CD4-positive, alpha-beta memory T cell (primary cell): ENCODE measurements at regions not wholly inside any gene's neighbourhood (a gene's known extent, or its start where the extent isn't known, plus 50 kb on each side); places are given as distances from the start of the nearest gene placed in this dataset.

Experiments
- CTCF ChIA-PET: fragments of 350-600 bp; sonication (Branson Sonifier 250); formaldehyde crosslinking; loops from one replicate; lab custom pipeline; 2021; ENCODE audit warnings: inconsistent platforms; ENCODE audit not compliant: partially characterized antibody; lab: Charles Lee
- POLR2A ChIA-PET: fragments of 350-600 bp; sonication (Branson Sonifier 250); formaldehyde crosslinking; loops from one replicate; lab custom pipeline; 2021; ENCODE audit not compliant: partially characterized antibody; lab: Charles Lee
- DNase-seq, 5 donors: peaks; one replicate each; pipeline versions ENCODE4 v3.0.0 to v3.0.0-alpha.2; 2020 to 2022; ENCODE audit warnings: mixed read lengths in 1 of 5
- H3K27ac ChIP-seq: one replicate; pipeline ENCODE4 v1.7.0; 2013; ENCODE audit warnings: low read depth, low read length
- H3K27me3 ChIP-seq: 2 replicates; pipeline ENCODE4 v1.7.0; 2013; ENCODE audit warnings: mild to moderate bottlenecking, low read length, moderate library complexity; ENCODE audit not compliant: insufficient read depth
- H3K36me3 ChIP-seq: 2 replicates; pipeline ENCODE4 v1.7.0; 2013; ENCODE audit warnings: mild to moderate bottlenecking, low read length, moderate library complexity; ENCODE audit not compliant: insufficient read depth
- H3K4me1 ChIP-seq: 2 replicates; pipeline ENCODE4 v1.7.0; 2013; ENCODE audit warnings: mild to moderate bottlenecking, low read length, moderate library complexity; ENCODE audit not compliant: insufficient read depth
- H3K4me3 ChIP-seq, 2 donors: one replicate each; pipeline ENCODE4 v1.7.0; 2013; ENCODE audit warnings: low read length in 2 of 2, mild to moderate bottlenecking in 1 of 2
- H3K9me3 ChIP-seq, 2 donors: one replicate each; pipeline ENCODE4 v1.7.0; 2013; ENCODE audit warnings: low read length in 2 of 2, control low read depth in 1 of 2; ENCODE audit not compliant: control insufficient read depth in 1 of 2
- H3K27ac Mint-ChIP-seq, 7 donors: one replicate each; pipeline ENCODE4 v1.8.0; 2020 to 2021; ENCODE audit warnings: mixed read lengths in 7 of 7, mild to moderate bottlenecking in 6 of 7, inconsistent platforms in 3 of 7, moderate library complexity in 3 of 7
- H3K27me3 Mint-ChIP-seq, 2 donors: one replicate each; pipeline ENCODE4 v1.8.0; 2020 to 2021; ENCODE audit warnings: mixed read lengths in 2 of 2
- H3K36me3 Mint-ChIP-seq, 2 donors: one replicate each; pipeline ENCODE4 v1.8.0; 2020 to 2021; ENCODE audit warnings: mixed read lengths in 2 of 2, inconsistent platforms in 1 of 2, mild to moderate bottlenecking in 1 of 2
- H3K4me1 Mint-ChIP-seq, 4 donors: one replicate each; pipeline ENCODE4 v1.8.0; 2020 to 2021; ENCODE audit warnings: mixed read lengths in 4 of 4, mild to moderate bottlenecking in 1 of 4
- H3K4me3 Mint-ChIP-seq, 8 donors: one replicate each; pipeline ENCODE4 v1.8.0; 2020 to 2021; ENCODE audit warnings: mixed read lengths in 8 of 8, mild to moderate bottlenecking in 7 of 8, moderate library complexity in 6 of 8, inconsistent platforms in 3 of 8
- H3K9me3 Mint-ChIP-seq, 8 donors: one replicate each; pipeline ENCODE4 v1.8.0; 2020 to 2021; ENCODE audit warnings: mixed read lengths in 8 of 8, mild to moderate bottlenecking in 5 of 8, inconsistent platforms in 3 of 8, moderate library complexity in 1 of 8
- intact Hi-C: fragments of 100-400 bp; cut with micrococcal nuclease; formaldehyde crosslinking; loops from one replicate; pipeline ENCODE4 v1.15.1; 2023

DNA sequence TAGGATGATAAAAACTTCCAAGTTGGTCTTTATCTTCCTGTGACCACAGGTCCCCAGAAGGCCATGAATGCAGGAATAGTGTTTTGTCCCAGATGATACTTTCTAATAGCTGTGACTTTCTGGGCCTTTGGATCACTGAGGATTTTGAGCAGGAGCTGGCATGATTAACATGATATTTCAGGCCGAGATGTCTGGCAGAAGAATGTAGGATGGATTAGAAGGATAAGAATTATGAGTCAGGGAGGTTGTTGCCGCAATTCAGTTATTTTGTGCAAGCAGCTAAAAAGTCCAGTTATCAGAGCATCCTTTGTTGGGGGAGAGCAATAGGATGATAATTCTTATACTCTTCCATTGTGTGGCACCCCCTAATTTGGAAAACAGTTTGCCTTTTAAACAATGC, 189.7 kb downstream of the PSAT1 start:
- Mint-ChIP-seq H3K27me3 (peaks cover 3 to 4% of the 10 kb centered on the region in 2 donors), H3K36me3 (no peaks in the 10 kb centered on the region), H3K4me3 (no peak overlapping the region), H3K27ac (no peak overlapping the region), H3K4me1 (no peaks in the 10 kb centered on the region), H3K9me3 (peaks cover 5 to 20% (median 12%) of the 10 kb centered on the region in 8 donors)
- ChIA-PET POLR2A (no interaction called here), CTCF (no interaction called here)
- no peaks in the 10 kb centered on the region for H3K27me3 ChIP-seq
- intact Hi-C loops = no loop called here
- H3K9me3 ChIP-seq = no peaks in the 10 kb centered on the region
- no peak overlapping the region for H3K4me3 ChIP-seq
- no peak for DNase-seq
- H3K27ac ChIP-seq = no peak overlapping the region
- H3K36me3 ChIP-seq = no peaks in the 10 kb centered on the region
- H3K4me1 ChIP-seq = no peaks in the 10 kb centered on the region

DNA sequence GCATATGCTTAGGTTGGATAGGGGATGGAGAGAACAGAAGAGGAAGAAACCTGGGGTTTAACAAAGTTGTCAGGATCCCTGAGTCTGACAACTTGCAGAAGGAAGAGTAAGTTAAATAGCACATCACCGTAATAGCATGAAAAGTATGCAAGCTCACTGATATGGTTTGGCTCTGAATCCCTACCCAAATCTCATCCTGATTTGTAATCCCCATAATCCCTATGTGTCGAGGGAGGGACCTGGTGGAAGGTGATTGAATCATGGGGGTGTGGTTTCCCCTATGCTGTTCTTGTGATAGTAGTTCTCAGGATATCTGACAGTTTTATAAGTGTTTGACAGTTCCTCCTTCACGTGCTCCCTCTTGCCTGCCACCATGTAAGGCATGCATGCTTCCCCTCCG, 193.3 kb downstream of the PSAT1 start:
- no peak overlapping the region for H3K4me3 Mint-ChIP-seq
- H3K36me3 Mint-ChIP-seq = no peaks in the 10 kb centered on the region
- Histone ChIP-seq H3K27ac (no peak overlapping the region), H3K4me3 (no peak overlapping the region), H3K4me1 (no peaks in the 10 kb centered on the region), H3K9me3 (no peaks in the 10 kb centered on the region), H3K36me3 (no peaks in the 10 kb centered on the region), H3K27me3 (no peaks in the 10 kb centered on the region)
- ChIA-PET POLR2A (no interaction called here), CTCF (no interaction called here)
- intact Hi-C loops = no loop called here
- peaks cover 3 to 4% of the 10 kb centered on the region in 2 donors for H3K27me3 Mint-ChIP-seq
- no peaks in the 10 kb centered on the region for H3K4me1 Mint-ChIP-seq
- peaks cover 0 to 3% (median 0%) of the 10 kb centered on the region in 8 donors for H3K9me3 Mint-ChIP-seq
- no peak for DNase-seq
- H3K27ac Mint-ChIP-seq = no peak overlapping the region

DNA sequence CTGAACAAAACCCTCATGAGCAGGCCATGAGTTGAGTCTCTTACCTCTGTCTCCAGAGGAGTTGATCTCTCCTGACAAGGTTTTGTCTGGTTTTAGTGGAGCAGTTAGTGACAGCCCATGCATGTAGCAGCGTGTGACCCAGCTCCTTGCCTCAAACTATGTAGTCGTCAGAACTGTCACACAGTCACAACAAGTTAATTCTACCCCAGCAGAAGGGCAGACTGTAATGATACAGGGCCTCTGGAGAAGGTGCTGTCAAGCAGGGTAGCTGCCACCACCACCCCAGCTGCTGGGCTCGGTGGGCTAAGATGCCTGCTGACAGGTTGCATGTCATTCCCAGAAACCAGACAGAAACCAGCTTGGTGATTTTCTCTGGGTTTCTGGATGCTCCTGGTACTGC, 194.5 kb downstream of the PSAT1 start:
- Mint-ChIP-seq H3K27ac (peak overlapping the region in 1 of 7 donors; percentile 4), H3K4me1 (no peaks in the 10 kb centered on the region), H3K27me3 (peaks cover 2 to 4% of the 10 kb centered on the region in 2 donors), H3K4me3 (no peak overlapping the region), H3K36me3 (no peaks in the 10 kb centered on the region), H3K9me3 (peaks cover 0 to 2% (median 0%) of the 10 kb centered on the region in 8 donors)
- Histone ChIP-seq H3K27ac (no peak overlapping the region), H3K36me3 (no peaks in the 10 kb centered on the region), H3K4me1 (no peaks in the 10 kb centered on the region), H3K27me3 (no peaks in the 10 kb centered on the region), H3K9me3 (no peaks in the 10 kb centered on the region), H3K4me3 (no peak overlapping the region)
- ChIA-PET CTCF (no interaction called here), POLR2A (no interaction called here)
- no peak for DNase-seq
- intact Hi-C loops = no loop called here

DNA sequence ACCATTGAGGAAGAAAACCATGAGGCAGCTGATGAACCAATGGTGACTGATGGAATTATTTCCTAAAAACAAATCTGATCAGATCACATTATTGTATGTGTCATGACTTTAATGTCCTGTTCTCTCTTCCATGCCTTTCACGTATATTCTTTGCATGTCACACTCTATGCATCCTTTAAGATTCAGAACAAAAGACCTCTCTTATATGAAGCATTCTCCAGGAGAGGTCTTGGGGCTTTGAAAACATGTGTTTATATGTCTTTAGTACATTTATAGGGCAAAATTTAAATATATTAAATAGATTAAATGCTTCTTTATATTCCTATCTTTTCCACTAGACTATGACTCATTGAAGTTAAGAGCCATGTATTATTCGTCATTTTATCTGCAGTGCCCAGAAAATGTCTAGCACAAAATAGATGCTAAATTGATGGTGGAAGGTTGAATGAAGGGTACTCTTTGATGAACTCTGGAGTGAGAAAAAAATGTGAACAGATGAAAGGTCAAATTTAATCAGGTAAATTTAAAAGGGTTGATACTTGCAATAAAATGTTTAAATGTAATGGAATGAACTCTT, 196.3 kb downstream of the PSAT1 start:
- H3K4me3 ChIP-seq = no peak overlapping the region
- ChIA-PET CTCF (no interaction called here), POLR2A (no interaction called here)
- H3K36me3 ChIP-seq = no peaks in the 10 kb centered on the region
- no peaks in the 10 kb centered on the region for H3K4me1 ChIP-seq
- H3K9me3 Mint-ChIP-seq = peaks cover 0 to 2% (median 0%) of the 10 kb centered on the region in 8 donors
- intact Hi-C loops = no loop called here
- no peaks in the 10 kb centered on the region for H3K36me3 Mint-ChIP-seq
- no peak overlapping the region for H3K4me3 Mint-ChIP-seq
- H3K9me3 ChIP-seq = no peaks in the 10 kb centered on the region
- H3K27ac Mint-ChIP-seq = no peak overlapping the region
- no peak for DNase-seq
- no peak overlapping the region for H3K27ac ChIP-seq
- H3K27me3 Mint-ChIP-seq = peaks cover 2 to 3% of the 10 kb centered on the region in 2 donors
- H3K4me1 Mint-ChIP-seq = no peaks in the 10 kb centered on the region
- no peaks in the 10 kb centered on the region for H3K27me3 ChIP-seq

DNA sequence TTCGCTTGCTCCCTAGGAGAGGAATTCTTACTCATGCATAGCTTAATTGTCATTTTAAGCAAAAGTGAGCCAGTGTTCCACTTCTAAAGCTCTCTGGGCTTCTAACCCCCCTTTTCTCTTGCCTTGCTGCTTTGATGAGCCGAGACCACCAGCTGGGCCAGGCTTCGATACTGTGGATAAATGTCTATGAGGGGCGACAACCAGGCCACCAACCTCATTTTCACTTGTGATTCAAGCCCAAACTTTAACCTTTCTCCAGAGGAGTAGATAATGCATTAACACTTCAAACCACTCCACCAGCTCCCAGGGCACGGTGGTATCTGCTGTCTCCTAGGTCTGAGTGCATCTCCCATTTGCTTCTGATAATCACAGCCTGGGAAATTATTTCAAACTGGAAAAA, 205.6 kb downstream of the PSAT1 start:
- peaks cover 0 to 4% (median 3%) of the 10 kb centered on the region in 4 donors for H3K4me1 Mint-ChIP-seq
- H3K27me3 Mint-ChIP-seq = no peaks in the 10 kb centered on the region
- DNase-seq = no peak
- H3K9me3 Mint-ChIP-seq = peaks cover 0 to 4% (median 0%) of the 10 kb centered on the region in 8 donors
- no peaks in the 10 kb centered on the region for H3K36me3 ChIP-seq
- intact Hi-C loops = no loop called here
- H3K9me3 ChIP-seq = no peaks in the 10 kb centered on the region
- ChIA-PET CTCF (no interaction called here), POLR2A (no interaction called here)
- H3K27me3 ChIP-seq = no peaks in the 10 kb centered on the region
- H3K27ac Mint-ChIP-seq = no peak overlapping the region
- no peak overlapping the region for H3K4me3 Mint-ChIP-seq
- no peak overlapping the region for H3K4me3 ChIP-seq
- no peak overlapping the region for H3K27ac ChIP-seq
- H3K36me3 Mint-ChIP-seq = no peaks in the 10 kb centered on the region
- no peaks in the 10 kb centered on the region for H3K4me1 ChIP-seq

DNA sequence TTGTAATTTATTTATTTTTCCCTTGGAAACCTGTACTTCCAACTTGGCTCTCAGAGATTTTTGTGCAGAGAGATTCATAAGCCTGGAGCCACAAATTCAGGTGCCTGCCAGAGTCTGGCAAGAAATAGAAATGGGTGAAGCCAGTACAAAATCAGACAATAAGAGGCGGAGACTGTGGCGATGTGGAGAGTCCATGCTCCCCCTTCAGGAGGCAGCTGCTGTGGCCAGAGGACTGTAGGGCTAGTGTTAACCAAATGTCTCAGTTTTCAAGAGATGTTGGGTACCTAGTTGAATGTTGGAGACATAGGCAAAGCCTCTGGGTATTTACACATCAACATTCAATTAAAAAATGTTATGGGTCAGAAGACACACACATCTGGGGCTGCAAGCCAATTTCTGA, 208.6 kb downstream of the PSAT1 start:
- no peak overlapping the region for H3K4me3 Mint-ChIP-seq
- Histone ChIP-seq H3K4me1 (no peaks in the 10 kb centered on the region), H3K4me3 (no peak overlapping the region), H3K27ac (no peak overlapping the region), H3K36me3 (no peaks in the 10 kb centered on the region), H3K9me3 (no peaks in the 10 kb centered on the region), H3K27me3 (no peaks in the 10 kb centered on the region)
- no peak overlapping the region for H3K27ac Mint-ChIP-seq
- H3K4me1 Mint-ChIP-seq = peaks cover 0 to 4% (median 3%) of the 10 kb centered on the region in 4 donors
- POLR2A ChIA-PET = interaction anchor here (0.6 kb wide), 1 partner anchor 1067 kb away, joined by 3 read pairs; no protein-coding TSS in a partner anchor
- intact Hi-C loops = no loop called here
- H3K27me3 Mint-ChIP-seq = no peaks in the 10 kb centered on the region
- H3K9me3 Mint-ChIP-seq = peaks cover 0 to 4% (median 0%) of the 10 kb centered on the region in 8 donors
- H3K36me3 Mint-ChIP-seq = no peaks in the 10 kb centered on the region
- DNase-seq = no peak
- CTCF ChIA-PET = no interaction called here

DNA sequence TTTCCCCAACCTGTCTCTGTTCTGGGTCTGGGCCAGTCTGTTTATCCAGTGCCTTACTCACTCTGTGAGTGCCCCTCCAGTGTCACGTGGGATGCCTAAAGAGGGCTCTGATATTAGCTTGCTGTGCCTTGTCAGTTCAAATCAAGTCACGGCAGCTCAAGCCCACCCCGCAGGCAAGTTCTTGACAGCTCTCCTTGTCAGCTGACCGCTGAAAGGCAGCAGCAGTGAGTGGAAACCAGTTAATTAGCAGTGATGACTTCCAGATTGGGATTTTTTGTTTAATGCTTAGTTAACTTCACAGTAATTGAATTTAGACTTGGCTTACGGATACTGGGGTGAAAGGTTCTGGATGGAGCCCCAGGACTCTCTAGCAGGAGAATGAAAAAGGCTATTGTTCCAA, 210.1 kb downstream of the PSAT1 start:
- CTCF ChIA-PET = no interaction called here
- H3K36me3 ChIP-seq = no peaks in the 10 kb centered on the region
- H3K4me1 ChIP-seq = no peaks in the 10 kb centered on the region
- Mint-ChIP-seq H3K27ac (peak overlapping the region in 1 of 7 donors; percentile 44), H3K9me3 (peaks cover 0 to 4% (median 0%) of the 10 kb centered on the region in 8 donors), H3K4me1 (peaks cover 0 to 4% (median 3%) of the 10 kb centered on the region in 4 donors), H3K27me3 (no peaks in the 10 kb centered on the region), H3K4me3 (no peak overlapping the region), H3K36me3 (no peaks in the 10 kb centered on the region)
- DNase-seq = no peak
- POLR2A ChIA-PET = no interaction called here
- intact Hi-C loops = no loop called here
- H3K27ac ChIP-seq = no peak overlapping the region
- no peaks in the 10 kb centered on the region for H3K27me3 ChIP-seq
- no peak overlapping the region for H3K4me3 ChIP-seq
- H3K9me3 ChIP-seq = no peaks in the 10 kb centered on the region
